ENCODE measurements at regions not wholly inside any gene's neighbourhood (a gene's known extent, or its start where the extent isn't known, plus 50 kb on each side); places are given as distances from the start of the nearest gene placed in this dataset.

DNA sequence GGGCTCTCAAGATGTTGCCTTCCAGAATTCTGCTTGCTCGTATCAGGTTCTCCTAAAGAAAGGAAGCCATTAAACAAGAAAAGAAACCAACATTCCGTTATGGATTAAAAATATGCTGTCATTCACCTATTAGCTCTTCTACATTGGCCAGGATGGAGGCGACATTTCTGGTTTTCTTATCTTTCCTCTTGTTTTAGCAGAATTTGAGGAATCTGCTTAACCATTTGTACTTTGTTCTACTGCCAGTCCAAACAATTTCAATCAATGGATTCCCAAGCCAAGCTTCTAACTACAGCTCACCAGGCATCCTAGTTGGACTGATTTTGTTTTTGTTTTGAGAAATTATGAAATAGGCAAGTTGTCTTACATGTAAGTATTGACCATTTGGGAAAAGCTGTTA, 164.6 kb upstream of the TSC22D2 start:
- H3K36me3 Mint-ChIP-seq (ENCODE audit: low read depth), result no peaks in the 10 kb centered on the region

DNA sequence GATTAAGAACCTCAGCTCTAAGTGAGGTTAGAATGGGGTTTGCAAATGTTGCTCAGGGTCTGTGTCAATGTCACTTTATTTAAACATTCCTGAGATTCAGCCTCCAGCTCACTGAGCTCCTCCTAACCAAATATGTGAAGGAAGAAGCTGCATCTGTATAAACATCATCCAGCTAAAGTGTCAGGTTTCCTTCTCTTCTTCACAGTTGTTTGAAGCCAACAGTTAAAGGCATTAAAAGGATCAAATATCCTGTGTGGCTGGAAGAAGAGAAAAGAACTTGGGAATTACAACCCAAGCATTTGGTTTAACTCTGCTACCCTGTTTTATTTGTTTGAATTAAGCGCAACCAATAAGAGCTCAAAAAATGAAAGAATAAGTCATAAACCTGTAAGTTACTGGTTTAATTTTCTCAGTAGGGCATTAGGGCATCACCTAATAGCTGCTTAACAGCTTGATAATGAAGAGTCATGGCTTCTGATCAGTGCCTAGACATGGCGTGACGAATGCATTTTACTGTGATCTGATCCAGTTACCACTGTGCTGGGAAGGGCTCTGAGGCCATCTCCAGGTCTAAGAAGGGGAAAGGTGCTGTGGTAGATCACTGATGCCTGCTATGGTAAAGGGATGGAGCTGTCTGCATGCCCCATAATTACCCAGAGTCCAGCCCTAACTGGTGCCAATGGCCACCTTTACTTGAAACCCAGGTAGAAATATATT, 165.7 kb upstream of the TSC22D2 start:
- Mint-ChIP-seq H3K4me1 (peaks cover 23% of the 10 kb centered on the region), H3K27me3 (ENCODE audit: low read depth) (no peaks in the 10 kb centered on the region), H3K4me3 (no peak overlapping the region), H3K36me3 (ENCODE audit: low read depth) (no peaks in the 10 kb centered on the region), H3K27ac (ENCODE audit: unreplicated experiment) (no peak overlapping the region), H3K9me3 (peaks cover 2% of the 10 kb centered on the region)
- TF ChIP-seq, protein P1, sequence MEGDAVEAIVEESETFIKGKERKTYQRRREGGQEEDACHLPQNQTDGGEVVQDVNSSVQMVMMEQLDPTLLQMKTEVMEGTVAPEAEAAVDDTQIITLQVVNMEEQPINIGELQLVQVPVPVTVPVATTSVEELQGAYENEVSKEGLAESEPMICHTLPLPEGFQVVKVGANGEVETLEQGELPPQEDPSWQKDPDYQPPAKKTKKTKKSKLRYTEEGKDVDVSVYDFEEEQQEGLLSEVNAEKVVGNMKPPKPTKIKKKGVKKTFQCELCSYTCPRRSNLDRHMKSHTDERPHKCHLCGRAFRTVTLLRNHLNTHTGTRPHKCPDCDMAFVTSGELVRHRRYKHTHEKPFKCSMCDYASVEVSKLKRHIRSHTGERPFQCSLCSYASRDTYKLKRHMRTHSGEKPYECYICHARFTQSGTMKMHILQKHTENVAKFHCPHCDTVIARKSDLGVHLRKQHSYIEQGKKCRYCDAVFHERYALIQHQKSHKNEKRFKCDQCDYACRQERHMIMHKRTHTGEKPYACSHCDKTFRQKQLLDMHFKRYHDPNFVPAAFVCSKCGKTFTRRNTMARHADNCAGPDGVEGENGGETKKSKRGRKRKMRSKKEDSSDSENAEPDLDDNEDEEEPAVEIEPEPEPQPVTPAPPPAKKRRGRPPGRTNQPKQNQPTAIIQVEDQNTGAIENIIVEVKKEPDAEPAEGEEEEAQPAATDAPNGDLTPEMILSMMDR (conservative IDR thresholded peaks at IDR 0.05), result no peak
- no peak for DNase-seq (ENCODE audit: low read depth, low spot score)

More for the DNA sequence above, 164.6 kb upstream of the TSC22D2 start:
- Mint-ChIP-seq H3K9me3 (peaks cover 2% of the 10 kb centered on the region), H3K4me3 (no peak overlapping the region), H3K27ac (ENCODE audit: unreplicated experiment) (no peak overlapping the region), H3K4me1 (peaks cover 30% of the 10 kb centered on the region), H3K27me3 (ENCODE audit: low read depth) (no peaks in the 10 kb centered on the region)
- TF ChIP-seq, protein P1 (conservative IDR thresholded peaks at IDR 0.05), result no peak
- DNase-seq (ENCODE audit: low read depth, low spot score), result no peak

DNA sequence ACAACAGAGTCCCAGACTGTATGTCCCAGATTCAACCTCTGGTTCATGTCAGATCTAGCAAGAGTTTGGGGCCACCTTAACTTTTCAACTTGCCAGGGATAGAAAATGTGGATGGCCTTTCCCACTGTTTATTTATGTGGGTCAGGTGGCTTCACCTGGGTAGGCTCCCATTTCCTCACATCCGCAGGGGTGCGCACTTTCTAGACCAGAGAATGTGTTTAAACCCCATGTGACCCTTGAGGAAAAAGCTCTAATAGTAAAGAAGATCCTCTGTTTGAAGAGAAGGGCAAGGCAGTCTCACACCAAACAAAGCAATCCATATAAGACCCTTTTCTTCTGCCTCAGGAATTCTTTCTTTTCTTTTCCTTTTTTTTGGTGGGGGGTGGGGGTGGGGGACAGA, 167.2 kb upstream of the TSC22D2 start:
- Mint-ChIP-seq H3K27me3 (ENCODE audit: low read depth) (no peaks in the 10 kb centered on the region), H3K27ac (ENCODE audit: unreplicated experiment) (no peak overlapping the region), H3K36me3 (ENCODE audit: low read depth) (no peaks in the 10 kb centered on the region), H3K4me3 (no peak overlapping the region), H3K9me3 (peaks cover 2% of the 10 kb centered on the region), H3K4me1 (peaks cover 24% of the 10 kb centered on the region)
- TF ChIP-seq, protein P1 (conservative IDR thresholded peaks at IDR 0.05), result no peak
- DNase-seq (ENCODE audit: low read depth, low spot score), result no peak

DNA sequence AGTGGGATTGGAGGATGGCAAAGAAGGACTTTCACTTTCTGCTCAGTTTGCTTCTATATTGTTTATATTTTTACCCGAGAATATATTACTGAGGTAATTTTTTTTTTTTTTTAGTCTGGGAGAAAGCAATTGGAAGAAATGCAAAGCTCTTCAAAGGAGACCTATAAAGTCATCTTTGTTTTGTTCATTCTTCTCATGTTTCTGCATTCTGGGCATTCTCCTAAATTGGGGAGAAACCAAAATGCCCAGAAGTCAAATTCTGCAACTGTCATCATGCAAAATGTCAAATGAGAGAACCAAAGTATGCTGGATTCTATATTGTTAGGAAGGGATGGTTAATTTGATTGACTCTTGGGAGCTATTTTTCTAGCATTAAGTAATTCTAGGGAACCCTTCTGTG, 168.3 kb upstream of the TSC22D2 start:
- H3K27ac Mint-ChIP-seq (ENCODE audit: unreplicated experiment), result no peak overlapping the region
- TF ChIP-seq, protein P1 (conservative IDR thresholded peaks at IDR 0.05), result no peak
- H3K36me3 Mint-ChIP-seq (ENCODE audit: low read depth), result no peaks in the 10 kb centered on the region
- H3K27me3 Mint-ChIP-seq (ENCODE audit: low read depth), result no peaks in the 10 kb centered on the region
- no peak for DNase-seq (ENCODE audit: low read depth, low spot score)
- H3K4me1 Mint-ChIP-seq, result peaks cover 27% of the 10 kb centered on the region
- peaks cover 2% of the 10 kb centered on the region for H3K9me3 Mint-ChIP-seq
- H3K4me3 Mint-ChIP-seq, result no peak overlapping the region

DNA sequence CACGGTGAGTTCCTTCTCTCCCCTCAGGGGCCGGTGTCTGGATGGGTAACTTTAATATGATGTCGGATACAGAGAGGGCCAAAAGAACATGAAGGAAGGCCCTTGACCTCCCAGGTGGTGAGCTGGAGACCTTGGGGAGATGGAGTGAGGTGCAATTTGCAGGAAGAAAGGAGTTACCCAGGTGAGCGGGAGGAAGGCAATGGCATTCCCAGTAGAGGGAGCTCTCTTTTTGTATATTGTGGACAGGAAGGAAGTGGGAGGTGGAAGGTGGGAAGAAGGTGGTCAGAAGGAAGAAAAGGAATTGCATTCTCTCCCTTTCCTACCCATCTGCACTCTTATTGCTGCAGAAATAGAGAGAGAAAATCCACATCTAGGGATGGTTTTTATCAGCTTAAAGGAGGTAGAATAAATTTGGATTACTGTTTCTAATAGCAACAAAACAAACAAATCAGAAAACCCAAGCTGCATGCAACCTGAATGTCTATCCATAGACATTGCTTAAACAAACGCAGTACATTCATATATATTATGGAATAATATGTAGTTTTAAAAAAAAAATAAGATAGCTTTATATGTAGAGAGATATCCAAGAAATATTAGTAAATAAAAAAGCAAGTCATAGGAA, 169.0 kb upstream of the TSC22D2 start:
- H3K36me3 Mint-ChIP-seq (ENCODE audit: low read depth), result no peaks in the 10 kb centered on the region
- TF ChIP-seq, protein P1 (conservative IDR thresholded peaks at IDR 0.05), result peak; percentile 58
- no peak overlapping the region for H3K27ac Mint-ChIP-seq (ENCODE audit: unreplicated experiment)
- peaks cover 27% of the 10 kb centered on the region for H3K4me1 Mint-ChIP-seq
- H3K4me3 Mint-ChIP-seq, result no peak overlapping the region
- H3K27me3 Mint-ChIP-seq (ENCODE audit: low read depth), result no peaks in the 10 kb centered on the region
- peaks cover 2% of the 10 kb centered on the region for H3K9me3 Mint-ChIP-seq
- DNase-seq (ENCODE audit: low read depth, low spot score), result no peak

Measured in neural crest cell (in vitro differentiated cells).